ENCODE measurements at regions not wholly inside any gene's neighbourhood (a gene's known extent, or its start where the extent isn't known, plus 50 kb on each side); places are given as distances from the start of the nearest gene placed in this dataset.

- H3K27me3 ChIP-seq (ENCODE audit: insufficient read depth, poor library complexity, severe bottlenecking) = no peaks in the 10 kb centered on the region
- ATAC-seq (ENCODE audit: low read depth) (peak; percentile 71), DNase-seq (ENCODE audit: low spot score) (no peak)
- peak overlapping the region; percentile 57 for H3K27ac ChIP-seq (ENCODE audit: poor library complexity, severe bottlenecking)
- H3K4me1 ChIP-seq (ENCODE audit: insufficient read depth, poor library complexity, severe bottlenecking) = peaks cover 29% of the 10 kb centered on the region
- H3K36me3 ChIP-seq (ENCODE audit: low read depth) = no peaks in the 10 kb centered on the region
- no peak for TF ChIP-seq CTCF (IDR thresholded peaks at IDR 0.05; ENCODE audit: poor library complexity, severe bottlenecking)
- H3K4me3 ChIP-seq (ENCODE audit: severe bottlenecking) = no peak overlapping the region
- no peaks in the 10 kb centered on the region for H3K9me3 ChIP-seq (ENCODE audit: severe bottlenecking)
Observed at GRCh38 chr18:22691946-22692710, 241.0 kb upstream of the RBBP8 start.

GRCh38 chr18:22694954-22695353, 238.2 kb upstream of the RBBP8 start:
- peaks cover 29% of the 10 kb centered on the region for H3K4me1 ChIP-seq (ENCODE audit: insufficient read depth, poor library complexity, severe bottlenecking)
- no peak for TF ChIP-seq CTCF (IDR thresholded peaks at IDR 0.05; ENCODE audit: poor library complexity, severe bottlenecking)
- H3K9me3 ChIP-seq (ENCODE audit: severe bottlenecking) = no peaks in the 10 kb centered on the region
- peak; percentile 87 for DNase-seq (ENCODE audit: low spot score)
- no peaks in the 10 kb centered on the region for H3K27me3 ChIP-seq (ENCODE audit: insufficient read depth, poor library complexity, severe bottlenecking)
- H3K36me3 ChIP-seq (ENCODE audit: low read depth) = no peaks in the 10 kb centered on the region
- H3K4me3 ChIP-seq (ENCODE audit: severe bottlenecking) = no peak overlapping the region
- ATAC-seq (ENCODE audit: low read depth) = peak; percentile 94
- peak overlapping the region; percentile 64 for H3K27ac ChIP-seq (ENCODE audit: poor library complexity, severe bottlenecking)

GRCh38 chr18:22695674-22696073, 237.5 kb upstream of the RBBP8 start:
- H3K36me3 ChIP-seq (ENCODE audit: low read depth) = no peaks in the 10 kb centered on the region

GRCh38 chr18:22697561-22697960, 235.6 kb upstream of the RBBP8 start:
- peaks cover 17% of the 10 kb centered on the region for H3K4me1 ChIP-seq (ENCODE audit: insufficient read depth, poor library complexity, severe bottlenecking)
- no peak for TF ChIP-seq CTCF (IDR thresholded peaks at IDR 0.05; ENCODE audit: poor library complexity, severe bottlenecking)

More at GRCh38 chr18:22695674-22696073, 237.5 kb upstream of the RBBP8 start:
- H3K4me1 ChIP-seq (ENCODE audit: insufficient read depth, poor library complexity, severe bottlenecking) = peaks cover 29% of the 10 kb centered on the region
- DNase-seq (ENCODE audit: low spot score) (no peak), ATAC-seq (ENCODE audit: low read depth) (no peak)
- H3K4me3 ChIP-seq (ENCODE audit: severe bottlenecking) = no peak overlapping the region
- H3K9me3 ChIP-seq (ENCODE audit: severe bottlenecking) = no peaks in the 10 kb centered on the region
- H3K27ac ChIP-seq (ENCODE audit: poor library complexity, severe bottlenecking) = peak overlapping the region; percentile 64
- no peak for TF ChIP-seq CTCF (IDR thresholded peaks at IDR 0.05; ENCODE audit: poor library complexity, severe bottlenecking)
- H3K27me3 ChIP-seq (ENCODE audit: insufficient read depth, poor library complexity, severe bottlenecking) = no peaks in the 10 kb centered on the region

GRCh38 chr18:22698711-22699110, 234.4 kb upstream of the RBBP8 start:
- Histone ChIP-seq H3K9me3 (ENCODE audit: severe bottlenecking) (no peaks in the 10 kb centered on the region), H3K27ac (ENCODE audit: poor library complexity, severe bottlenecking) (no peak overlapping the region), H3K4me1 (ENCODE audit: insufficient read depth, poor library complexity, severe bottlenecking) (peaks cover 14% of the 10 kb centered on the region), H3K27me3 (ENCODE audit: insufficient read depth, poor library complexity, severe bottlenecking) (no peaks in the 10 kb centered on the region), H3K36me3 (ENCODE audit: low read depth) (no peaks in the 10 kb centered on the region), H3K4me3 (ENCODE audit: severe bottlenecking) (no peak overlapping the region)
- DNase-seq (ENCODE audit: low spot score) = no peak
- no peak for ATAC-seq (ENCODE audit: low read depth)
- TF ChIP-seq CTCF (IDR thresholded peaks at IDR 0.05; ENCODE audit: poor library complexity, severe bottlenecking) = no peak

More at GRCh38 chr18:22697561-22697960, 235.6 kb upstream of the RBBP8 start:
- ATAC-seq (ENCODE audit: low read depth) = no peak
- no peak for DNase-seq (ENCODE audit: low spot score)
- no peaks in the 10 kb centered on the region for H3K27me3 ChIP-seq (ENCODE audit: insufficient read depth, poor library complexity, severe bottlenecking)
- no peak overlapping the region for H3K27ac ChIP-seq (ENCODE audit: poor library complexity, severe bottlenecking)
- no peak overlapping the region for H3K4me3 ChIP-seq (ENCODE audit: severe bottlenecking)
- H3K36me3 ChIP-seq (ENCODE audit: low read depth) = no peaks in the 10 kb centered on the region
- H3K9me3 ChIP-seq (ENCODE audit: severe bottlenecking) = no peaks in the 10 kb centered on the region
